Choroid plexus epithelial cell (primary cell): ENCODE measurements at regions not wholly inside any gene's neighbourhood (a gene's known extent, or its start where the extent isn't known, plus 50 kb on each side); places are given as distances from the start of the nearest gene placed in this dataset.

Source experiments
- DNase-seq: peaks from one replicate; pipeline ENCODE4 v3.0.0-alpha.2; 2010; ENCODE audit warnings: low read depth
- H3K4me3 ChIP-seq: 2 replicates; pipeline ENCODE4 v1.5.1; 2011; ENCODE audit warnings: low read depth, mild to moderate bottlenecking, control low read depth, low read length, moderate library complexity
- CTCF ChIP-seq: conservative IDR thresholded peaks from 2 replicates; pipeline ENCODE4 v1.5.1; 2011; ENCODE audit warnings: low read depth, mild to moderate bottlenecking, control low read depth, inconsistent platforms, low read length, moderate library complexity

GRCh38 chr20:51938559-51939258 is 136.4 kb upstream of the SALL4 start:
- peak; percentile 44 for DNase-seq
- TF ChIP-seq CTCF: no peak
- no peak overlapping the region for H3K4me3 ChIP-seq

- DNase-seq: no peak
- TF ChIP-seq CTCF: no peak
- H3K4me3 ChIP-seq: no peak overlapping the region
These were observed 135.5 kb upstream of the SALL4 start for GRCh38 chr20:51937779-51938178.

DNA sequence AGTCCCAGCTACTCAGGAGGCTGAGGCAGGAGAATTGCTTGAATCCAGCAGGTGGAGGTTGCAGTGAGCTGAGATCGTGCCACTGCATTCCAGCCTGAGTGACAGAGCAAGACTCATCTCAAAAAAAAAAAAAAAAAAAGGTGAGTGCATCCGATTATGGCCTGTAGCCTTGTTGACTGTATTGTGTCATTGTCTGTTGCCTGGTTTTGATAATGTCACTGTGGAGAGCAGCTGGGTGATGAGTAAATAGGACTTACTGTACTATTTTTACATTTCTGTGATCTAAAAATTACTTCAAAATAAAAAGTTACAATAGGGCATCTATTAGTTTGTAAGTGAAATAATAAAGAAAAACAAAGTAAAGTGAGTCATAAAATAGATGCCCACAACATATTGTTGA is 134.1 kb upstream of the SALL4 start:
- no peak overlapping the region for H3K4me3 ChIP-seq
- DNase-seq: no peak
- TF ChIP-seq CTCF: no peak

GRCh38 chr20:51935003-51935358 is 132.7 kb upstream of the SALL4 start:
- no peak for DNase-seq
- no peak overlapping the region for H3K4me3 ChIP-seq
- TF ChIP-seq CTCF: no peak

GRCh38 chr20:51934301-51935002 is 132.1 kb upstream of the SALL4 start:
- DNase-seq: peak; percentile 32
- peak overlapping the region; percentile 31 for H3K4me3 ChIP-seq
- TF ChIP-seq CTCF: no peak

DNA sequence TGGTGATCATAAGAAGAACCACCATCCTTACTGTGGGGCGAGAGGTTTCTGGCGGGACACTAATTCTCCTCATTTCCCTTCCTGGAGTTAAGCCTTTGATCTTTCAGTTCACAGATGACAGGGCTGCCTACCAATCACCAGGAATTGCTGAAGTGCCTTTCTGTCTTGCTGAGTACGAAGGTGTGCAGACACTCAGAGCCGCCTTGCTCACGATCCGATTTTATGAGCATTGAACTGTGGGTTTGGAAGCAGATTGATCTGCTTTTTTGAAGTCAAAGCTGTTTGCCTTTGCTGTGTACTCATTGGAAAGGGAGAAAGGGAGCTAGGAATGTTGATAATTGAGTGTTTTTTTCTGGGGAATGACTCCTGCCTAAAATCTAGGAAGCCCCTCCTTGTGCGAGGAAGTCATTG is 129.1 kb upstream of the SALL4 start:
- no peak overlapping the region for H3K4me3 ChIP-seq
- TF ChIP-seq CTCF: no peak

GRCh38 chr20:51930775-51931174 is 128.5 kb upstream of the SALL4 start:
- no peak for TF ChIP-seq CTCF
- peak; percentile 87 for DNase-seq
- no peak overlapping the region for H3K4me3 ChIP-seq

More for the DNA sequence above, 129.1 kb upstream of the SALL4 start:
- no peak for DNase-seq
